ENCODE measurements at regions not wholly inside any gene's neighbourhood (a gene's known extent, or its start where the extent isn't known, plus 50 kb on each side); places are given as distances from the start of the nearest gene placed in this dataset.

DNA sequence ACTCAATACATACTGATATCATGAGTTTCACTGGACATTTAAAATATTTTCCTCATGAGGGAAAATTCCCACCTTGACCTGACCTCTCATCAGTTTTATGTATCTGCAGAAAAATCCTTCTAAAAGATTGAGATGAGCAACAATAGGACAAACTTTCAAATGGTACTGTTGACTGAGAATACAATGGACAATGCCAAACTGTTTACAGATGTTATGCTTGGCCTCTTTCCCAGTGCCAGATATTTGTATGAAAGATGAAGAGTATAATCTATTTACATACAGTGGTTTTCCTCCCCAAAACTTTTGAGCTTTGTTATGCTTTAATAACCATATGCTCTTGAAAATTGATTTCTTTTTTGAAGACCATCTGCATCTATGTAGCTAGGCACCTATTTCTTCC lies 245.1 kb upstream of the RSPO3 start:
- no peak for TF ChIP-seq EZH2 (IDR thresholded peaks at IDR 0.05; ENCODE audit: borderline replicate concordance, low read length)
- TF ChIP-seq, protein P1, sequence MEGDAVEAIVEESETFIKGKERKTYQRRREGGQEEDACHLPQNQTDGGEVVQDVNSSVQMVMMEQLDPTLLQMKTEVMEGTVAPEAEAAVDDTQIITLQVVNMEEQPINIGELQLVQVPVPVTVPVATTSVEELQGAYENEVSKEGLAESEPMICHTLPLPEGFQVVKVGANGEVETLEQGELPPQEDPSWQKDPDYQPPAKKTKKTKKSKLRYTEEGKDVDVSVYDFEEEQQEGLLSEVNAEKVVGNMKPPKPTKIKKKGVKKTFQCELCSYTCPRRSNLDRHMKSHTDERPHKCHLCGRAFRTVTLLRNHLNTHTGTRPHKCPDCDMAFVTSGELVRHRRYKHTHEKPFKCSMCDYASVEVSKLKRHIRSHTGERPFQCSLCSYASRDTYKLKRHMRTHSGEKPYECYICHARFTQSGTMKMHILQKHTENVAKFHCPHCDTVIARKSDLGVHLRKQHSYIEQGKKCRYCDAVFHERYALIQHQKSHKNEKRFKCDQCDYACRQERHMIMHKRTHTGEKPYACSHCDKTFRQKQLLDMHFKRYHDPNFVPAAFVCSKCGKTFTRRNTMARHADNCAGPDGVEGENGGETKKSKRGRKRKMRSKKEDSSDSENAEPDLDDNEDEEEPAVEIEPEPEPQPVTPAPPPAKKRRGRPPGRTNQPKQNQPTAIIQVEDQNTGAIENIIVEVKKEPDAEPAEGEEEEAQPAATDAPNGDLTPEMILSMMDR (IDR thresholded peaks at IDR 0.05; ENCODE audit: low read length) = no peak
- Histone ChIP-seq H3K27me3 (ENCODE audit: insufficient read depth, low read length) (no peaks in the 10 kb centered on the region), H3K36me3 (ENCODE audit: insufficient read depth, low read length) (no peaks in the 10 kb centered on the region), H3K9ac (ENCODE audit: low read length) (no peak overlapping the region), H3F3A (ENCODE audit: insufficient read depth, low read length) (no peaks in the 10 kb centered on the region), H3K9me2 (ENCODE audit: low read depth, low read length) (no peaks in the 10 kb centered on the region), H3K27ac (ENCODE audit: low read depth, low read length, poor library complexity, severe bottlenecking) (no peak overlapping the region), H2AFZ (ENCODE audit: low read length) (no peak overlapping the region), H3K4me3 (ENCODE audit: low read depth, low read length, poor library complexity, severe bottlenecking) (no peak overlapping the region), H3K4me2 (ENCODE audit: low read length) (no peak overlapping the region), H3K9me3 (ENCODE audit: low read length) (no peaks in the 10 kb centered on the region), H3K4me1 (ENCODE audit: insufficient read depth, low read length, severe bottlenecking) (no peaks in the 10 kb centered on the region), H4K20me1 (ENCODE audit: insufficient read depth, low read length) (no peaks in the 10 kb centered on the region), H3K79me2 (ENCODE audit: insufficient read depth, low read length) (no peaks in the 10 kb centered on the region)

DNA sequence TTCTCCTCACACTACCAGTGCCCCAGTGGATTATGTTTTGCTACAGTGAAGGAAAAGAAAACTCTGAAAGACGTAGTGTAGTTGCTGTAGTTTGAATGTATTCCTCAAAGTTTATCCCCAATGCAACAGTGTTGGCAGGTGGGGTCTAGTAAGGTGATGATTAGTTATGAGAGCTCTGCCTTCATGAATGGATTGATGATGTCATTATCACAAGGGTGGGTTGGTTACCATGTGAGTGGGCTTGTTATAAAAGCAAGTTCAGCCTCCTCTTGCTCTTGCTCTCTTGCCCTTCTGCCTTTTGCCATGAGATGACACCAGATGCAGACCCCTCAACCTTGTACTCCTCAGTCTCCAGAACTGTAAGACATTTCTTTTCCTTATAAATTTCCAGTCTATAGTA lies 244.7 kb upstream of the RSPO3 start:
- H2AFZ ChIP-seq (ENCODE audit: low read length) = no peak overlapping the region
- H3K9ac ChIP-seq (ENCODE audit: low read length) = no peak overlapping the region
- H3K27me3 ChIP-seq (ENCODE audit: insufficient read depth, low read length) = no peaks in the 10 kb centered on the region
- TF ChIP-seq, protein P1 (IDR thresholded peaks at IDR 0.05; ENCODE audit: low read length) = no peak
- TF ChIP-seq EZH2 (IDR thresholded peaks at IDR 0.05; ENCODE audit: borderline replicate concordance, low read length) = no peak
- no peak overlapping the region for H3K27ac ChIP-seq (ENCODE audit: low read depth, low read length, poor library complexity, severe bottlenecking)
- no peaks in the 10 kb centered on the region for H3K79me2 ChIP-seq (ENCODE audit: insufficient read depth, low read length)
- H4K20me1 ChIP-seq (ENCODE audit: insufficient read depth, low read length) = no peaks in the 10 kb centered on the region
- H3K9me2 ChIP-seq (ENCODE audit: low read depth, low read length) = no peaks in the 10 kb centered on the region
- H3K4me2 ChIP-seq (ENCODE audit: low read length) = no peak overlapping the region
- no peaks in the 10 kb centered on the region for H3K4me1 ChIP-seq (ENCODE audit: insufficient read depth, low read length, severe bottlenecking)
- H3K4me3 ChIP-seq (ENCODE audit: low read depth, low read length, poor library complexity, severe bottlenecking) = no peak overlapping the region
- H3F3A ChIP-seq (ENCODE audit: insufficient read depth, low read length) = no peaks in the 10 kb centered on the region
- H3K9me3 ChIP-seq (ENCODE audit: low read length) = no peaks in the 10 kb centered on the region
- H3K36me3 ChIP-seq (ENCODE audit: insufficient read depth, low read length) = no peaks in the 10 kb centered on the region

DNA sequence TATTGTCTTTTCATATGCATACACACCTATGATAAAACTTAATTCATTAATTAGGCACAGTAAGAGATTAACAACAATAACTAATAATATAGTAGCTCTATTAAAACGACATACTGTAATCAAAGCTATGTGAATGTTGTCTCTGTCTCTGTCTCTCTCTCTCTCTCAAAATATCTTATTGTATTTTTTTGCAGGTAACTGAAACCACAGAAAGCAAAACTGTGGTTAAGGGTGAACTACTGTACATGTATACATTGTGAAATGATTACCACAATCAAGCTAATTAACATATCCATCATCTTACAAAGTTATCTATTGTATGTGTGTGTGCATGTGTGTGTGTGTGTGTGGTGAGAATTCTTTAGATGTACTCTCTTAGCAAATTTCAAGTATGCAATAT lies 242.0 kb upstream of the RSPO3 start:
- no peaks in the 10 kb centered on the region for H4K20me1 ChIP-seq (ENCODE audit: insufficient read depth, low read length)
- no peaks in the 10 kb centered on the region for H3K36me3 ChIP-seq (ENCODE audit: insufficient read depth, low read length)
- H3K9me3 ChIP-seq (ENCODE audit: low read length) = no peaks in the 10 kb centered on the region
- TF ChIP-seq EZH2 (IDR thresholded peaks at IDR 0.05; ENCODE audit: borderline replicate concordance, low read length) = no peak
- TF ChIP-seq, protein P1 (IDR thresholded peaks at IDR 0.05; ENCODE audit: low read length) = no peak
- H3F3A ChIP-seq (ENCODE audit: insufficient read depth, low read length) = no peaks in the 10 kb centered on the region
- no peaks in the 10 kb centered on the region for H3K9me2 ChIP-seq (ENCODE audit: low read depth, low read length)
- no peak overlapping the region for H3K4me2 ChIP-seq (ENCODE audit: low read length)
- no peaks in the 10 kb centered on the region for H3K4me1 ChIP-seq (ENCODE audit: insufficient read depth, low read length, severe bottlenecking)
- no peak overlapping the region for H2AFZ ChIP-seq (ENCODE audit: low read length)
- H3K9ac ChIP-seq (ENCODE audit: low read length) = no peak overlapping the region
- H3K4me3 ChIP-seq (ENCODE audit: low read depth, low read length, poor library complexity, severe bottlenecking) = no peak overlapping the region
- H3K27ac ChIP-seq (ENCODE audit: low read depth, low read length, poor library complexity, severe bottlenecking) = no peak overlapping the region
- H3K79me2 ChIP-seq (ENCODE audit: insufficient read depth, low read length) = no peaks in the 10 kb centered on the region
- H3K27me3 ChIP-seq (ENCODE audit: insufficient read depth, low read length) = no peaks in the 10 kb centered on the region

All from OCI-LY1 (cell line).